PC-9 (cell line): ENCODE measurements at regions not wholly inside any gene's neighbourhood (a gene's known extent, or its start where the extent isn't known, plus 50 kb on each side); places are given as distances from the start of the nearest gene placed in this dataset.
A peak's percentile ranks its signal among the peaks of the same experiment; 100 is the strongest.

Source experiments
- BruUV-seq: library from RNA; stranded (reverse); fragments of 400-500 nt; replicated peaks from 2 replicates; lab custom pipeline; 2021; lab: Mats Ljungman, UMichigan
- CTCF ChIA-PET: fragments of 300-600 bp; sonication (Branson Sonifier 250); formaldehyde crosslinking; loops from one replicate; lab custom pipeline; 2022; ENCODE audit warnings: antibody characterized with exemption; lab: Charles Lee
- POLR2A ChIA-PET: fragments of 300-600 bp; sonication (Branson Sonifier 250); formaldehyde crosslinking; loops from one replicate; lab custom pipeline; 2022; ENCODE audit warnings: antibody characterized with exemption; ENCODE audit not compliant: unreplicated experiment; lab: Charles Lee
- DNase-seq, 2 experiments: peaks; one replicate each; pipeline versions ENCODE4 v3.0.0 to v3.0.0-alpha.2; 2015 to 2022; ENCODE audit warnings: mixed read lengths in 1 of 2
- H2AFZ ChIP-seq: fragments of 200-600 bp; sonication (generic); 2 replicates; pipeline ENCODE4 v1.8.1; 2017; ENCODE audit warnings: antibody characterized with exemption
- H3F3A ChIP-seq: fragments of 200-600 bp; sonication (generic); 2 replicates; pipeline ENCODE4 v1.8.1; 2017; ENCODE audit warnings: antibody characterized with exemption, mild to moderate bottlenecking, low read depth; ENCODE audit not compliant: insufficient read depth
- H3K27ac ChIP-seq: fragments of 200-600 bp; sonication (generic); 2 replicates; pipeline ENCODE4 v1.6.1; 2016; ENCODE audit warnings: mixed run types
- H3K27me3 ChIP-seq: fragments of 200-600 bp; sonication (generic); 2 replicates; pipeline ENCODE4 v1.6.1; 2016; ENCODE audit warnings: low read depth, mixed run types; ENCODE audit not compliant: insufficient read depth
- H3K36me3 ChIP-seq: fragments of 200-600 bp; sonication (generic); 2 replicates; pipeline ENCODE4 v1.6.1; 2016; ENCODE audit warnings: low read depth, mixed run types
- H3K4me1 ChIP-seq: fragments of 200-600 bp; sonication (generic); replicated peaks from 2 replicates; pipeline ENCODE4 v1.6.1; 2016; ENCODE audit warnings: mixed run types; ENCODE audit not compliant: insufficient read depth
- H3K4me2 ChIP-seq: fragments of 200-600 bp; sonication (generic); 2 replicates; pipeline ENCODE4 v1.6.1; 2017; ENCODE audit warnings: mixed run types
- H3K4me3 ChIP-seq: fragments of 200-600 bp; sonication (generic); 2 replicates; pipeline ENCODE4 v1.6.1; 2016; ENCODE audit warnings: mixed run types
- H3K79me2 ChIP-seq: fragments of 200-600 bp; sonication (generic); 2 replicates; pipeline ENCODE4 v1.6.1; 2017; ENCODE audit warnings: low read depth, mixed run types
- H3K9me2 ChIP-seq: fragments of 200-600 bp; sonication (generic); 2 replicates; pipeline ENCODE4 v1.8.1; 2017; ENCODE audit warnings: mild to moderate bottlenecking; ENCODE audit not compliant: insufficient read depth
- H3K9me3 ChIP-seq: fragments of 200-600 bp; sonication (generic); 2 replicates; pipeline ENCODE4 v1.8.1; 2016; ENCODE audit warnings: low read depth; ENCODE audit not compliant: insufficient read depth
- H4K20me1 ChIP-seq: fragments of 200-600 bp; sonication (generic); 2 replicates; pipeline ENCODE4 v1.8.1; 2017; ENCODE audit not compliant: insufficient read depth
- CTCF ChIP-seq: fragments of 200-600 bp; sonication (generic); conservative IDR thresholded peaks from 2 replicates; pipeline ENCODE4 v1.6.1; 2017; ENCODE audit warnings: mixed run types, antibody characterized with exemption, mild to moderate bottlenecking, moderate library complexity
- EZH2 ChIP-seq: fragments of 200-600 bp; sonication (generic); IDR thresholded peaks from 2 replicates; pipeline ENCODE4 v1.8.0; 2017; ENCODE audit warnings: antibody characterized with exemption, low read depth
- intact Hi-C: fragments of 100-400 bp; cut with micrococcal nuclease; formaldehyde crosslinking; loops from one replicate; pipeline ENCODE4 v1.10.0; 2022; ENCODE audit not compliant: unreplicated experiment

DNA sequence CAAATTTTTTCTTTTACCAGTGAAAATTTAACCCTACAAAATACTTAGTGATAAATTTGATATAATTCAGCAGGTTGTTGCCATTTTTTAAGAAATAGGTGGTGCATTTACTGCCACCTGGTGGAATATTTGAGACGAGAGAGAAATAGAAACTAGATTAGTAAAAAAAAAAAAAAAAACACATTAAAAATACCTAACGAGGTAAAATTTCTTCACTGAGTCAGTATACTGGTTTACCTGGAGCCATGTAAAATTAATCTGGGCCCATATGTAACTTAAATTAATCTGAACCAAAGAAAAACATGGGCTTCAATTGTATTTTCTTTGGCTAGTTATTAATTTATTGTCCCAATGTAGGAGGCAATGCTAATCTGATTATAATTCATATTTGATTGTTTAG lies 520.8 kb downstream of the EPM2A start:
- no peaks in the 10 kb centered on the region for H3F3A ChIP-seq
- H3K79me2 ChIP-seq, result no peaks in the 10 kb centered on the region
- no TSS peak for BruUV-seq
- TF ChIP-seq CTCF, result peak; percentile 79
- no peak for TF ChIP-seq EZH2
- peak overlapping the region; percentile 14; the same call in 1 of the 2 replicates for H3K4me2 ChIP-seq
- H3K27ac ChIP-seq, result no peak overlapping the region
- ChIA-PET POLR2A (no interaction called here), CTCF (interaction anchor here (0.7 kb wide), 1 partner anchor 1638 kb away, joined by 5 read pairs; no protein-coding TSS in a partner anchor)
- H3K9me3 ChIP-seq, result no peaks in the 10 kb centered on the region
- no peaks in the 10 kb centered on the region for H3K4me1 ChIP-seq
- no peak for DNase-seq
- H4K20me1 ChIP-seq, result no peaks in the 10 kb centered on the region
- H3K36me3 ChIP-seq, result no peaks in the 10 kb centered on the region
- intact Hi-C loops, result loop anchor here (1.0 to 5.0 kb wide), 4 partner anchors 186 to 630 kb away; no protein-coding TSS in a partner anchor
- no peaks in the 10 kb centered on the region for H3K27me3 ChIP-seq
- no peak overlapping the region for H3K4me3 ChIP-seq
- H2AFZ ChIP-seq, result no peak overlapping the region
- no peaks in the 10 kb centered on the region for H3K9me2 ChIP-seq

DNA sequence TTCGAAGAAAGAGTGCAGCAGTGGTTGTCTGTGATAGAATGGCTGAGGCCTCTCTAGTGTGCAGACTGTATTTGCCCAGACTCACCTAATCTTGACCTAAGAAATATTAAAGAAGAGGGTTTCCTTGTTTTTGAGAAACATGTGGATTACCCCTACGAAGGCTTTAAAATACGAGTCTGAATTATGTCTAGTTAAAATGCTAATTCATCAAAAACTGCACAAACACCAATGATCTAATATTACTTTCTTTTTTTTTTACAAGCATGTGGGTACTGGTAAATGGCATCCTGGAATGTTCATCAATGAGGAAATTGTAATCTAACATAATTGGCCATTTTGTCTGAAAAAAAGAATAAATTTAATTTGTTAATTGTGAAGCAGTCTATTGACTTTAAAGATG lies 510.9 kb downstream of the EPM2A start:
- ChIA-PET CTCF (no interaction called here), POLR2A (no interaction called here)
- Histone ChIP-seq H3K4me2 (no peak overlapping the region), H3K9me3 (no peaks in the 10 kb centered on the region), H3K27ac (no peak overlapping the region), H3K4me3 (no peak overlapping the region), H3K27me3 (no peaks in the 10 kb centered on the region), H3F3A (no peaks in the 10 kb centered on the region), H3K4me1 (no peaks in the 10 kb centered on the region), H3K9me2 (no peaks in the 10 kb centered on the region), H3K36me3 (no peaks in the 10 kb centered on the region), H2AFZ (no peak overlapping the region), H3K79me2 (no peaks in the 10 kb centered on the region), H4K20me1 (no peaks in the 10 kb centered on the region)
- intact Hi-C loops, result no loop called here
- TF ChIP-seq EZH2 (no peak), CTCF (no peak)
- DNase-seq, result no peak
- no TSS peak for BruUV-seq

GRCh38 chr6:145225500-145225899 lies 509.8 kb downstream of the EPM2A start:
- Histone ChIP-seq H4K20me1 (no peaks in the 10 kb centered on the region), H3K79me2 (no peaks in the 10 kb centered on the region), H3K27me3 (no peaks in the 10 kb centered on the region), H3K27ac (no peak overlapping the region), H3K9me3 (no peaks in the 10 kb centered on the region), H3K9me2 (no peaks in the 10 kb centered on the region), H2AFZ (no peak overlapping the region), H3K36me3 (no peaks in the 10 kb centered on the region), H3K4me3 (no peak overlapping the region), H3K4me1 (no peaks in the 10 kb centered on the region), H3K4me2 (no peak overlapping the region), H3F3A (no peaks in the 10 kb centered on the region)
- TF ChIP-seq CTCF (no peak), EZH2 (no peak)
- BruUV-seq, result no TSS peak
- ChIA-PET POLR2A (no interaction called here), CTCF (no interaction called here)
- intact Hi-C loops, result no loop called here
- no peak for DNase-seq
